Fibroblast of lung (primary cell): ENCODE measurements at regions not wholly inside any gene's neighbourhood (a gene's known extent, or its start where the extent isn't known, plus 50 kb on each side); places are given as distances from the start of the nearest gene placed in this dataset.

Experiments used
- CTCF ChIP-seq, 2 donors: IDR thresholded peaks in 1 of 2; conservative IDR thresholded peaks in 1 of 2; 1 replicate in 1 of 2; 2 replicates in 1 of 2; pipeline ENCODE4 v1.5.1; 2011 to 2012; ENCODE audit warnings: low read length in 2 of 2, control low read depth in 1 of 2, inconsistent platforms in 1 of 2, low read depth in 1 of 2, mild to moderate bottlenecking in 1 of 2
- EZH2 ChIP-seq: IDR thresholded peaks from 2 replicates; pipeline ENCODE4 v1.5.1; 2012; ENCODE audit warnings: low read length, control low read depth, mild to moderate bottlenecking; ENCODE audit errors: missing control alignments

- TF ChIP-seq CTCF (conservative IDR thresholded peaks at IDR 0.05 in 1 of 2, IDR thresholded peaks at IDR 0.05 in 1 of 2; ENCODE audit: low read depth in 1 of 2, low read length in 2 of 2) (no peak), EZH2 (no peak)
Measured at GRCh38 chr6:9697263-9697931, 717.5 kb downstream of the TFAP2A start.
